ENCODE measurements at regions not wholly inside any gene's neighbourhood (a gene's known extent, or its start where the extent isn't known, plus 50 kb on each side); places are given as distances from the start of the nearest gene placed in this dataset.

DNA sequence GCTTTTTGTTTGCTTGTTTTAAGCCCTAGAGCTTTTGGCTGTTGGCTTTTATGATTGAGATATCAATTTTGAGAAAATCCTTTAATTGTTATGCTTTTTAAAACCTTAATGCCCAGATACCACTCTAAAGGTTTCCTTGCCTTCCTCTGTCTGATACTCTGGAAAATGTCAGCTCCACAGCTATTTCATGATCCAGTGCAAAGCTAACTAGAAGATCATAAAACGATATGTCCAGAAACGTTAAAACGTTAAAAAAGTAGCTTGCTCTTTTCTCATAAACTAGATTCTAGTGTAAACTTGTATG is 189.5 kb upstream of the TENT5A start:
- TF ChIP-seq CTCF (IDR thresholded peaks at IDR 0.05; ENCODE audit: extremely low read depth, insufficient read depth, missing control alignments) = no peak
- in situ Hi-C loops (cut with MboI; ENCODE audit: low pct_unique_long_range_greater_than_20kb, low sequenced_read_pairs, unreplicated experiment) = no loop called here
- no peak for DNase-seq (ENCODE audit: low spot score)

- no peak for DNase-seq (ENCODE audit: low spot score)
- in situ Hi-C loops (cut with MboI; ENCODE audit: low pct_unique_long_range_greater_than_20kb, low sequenced_read_pairs, unreplicated experiment) = no loop called here
- no peak for TF ChIP-seq CTCF (IDR thresholded peaks at IDR 0.05; ENCODE audit: extremely low read depth, insufficient read depth, missing control alignments)
Measured at GRCh38 chr6:81940451-81940985, 188.0 kb upstream of the TENT5A start.

DNA sequence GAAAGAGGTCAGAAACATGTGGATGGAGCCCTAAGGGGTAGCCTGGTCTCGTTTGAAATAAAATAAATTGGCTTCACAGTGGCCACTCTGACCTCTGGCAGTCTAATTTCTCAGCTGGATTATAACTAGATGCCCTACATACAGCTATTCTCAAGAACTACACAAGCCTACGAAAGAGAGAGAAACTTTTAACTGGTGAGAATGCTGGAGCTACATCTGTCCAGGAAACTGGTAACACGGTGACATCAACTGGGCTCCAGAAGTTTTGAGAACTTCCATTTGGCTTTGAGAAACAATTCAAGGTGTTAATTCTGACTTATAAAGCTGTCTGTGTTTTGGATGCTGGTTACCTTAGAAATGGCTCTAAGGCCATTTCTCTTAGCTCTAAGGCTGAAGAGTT is 187.3 kb upstream of the TENT5A start:
- TF ChIP-seq CTCF (IDR thresholded peaks at IDR 0.05; ENCODE audit: extremely low read depth, insufficient read depth, missing control alignments) = no peak
- in situ Hi-C loops (cut with MboI; ENCODE audit: low pct_unique_long_range_greater_than_20kb, low sequenced_read_pairs, unreplicated experiment) = no loop called here
- DNase-seq (ENCODE audit: low spot score) = no peak

GRCh38 chr6:81938991-81939732 is 186.7 kb upstream of the TENT5A start:
- DNase-seq (ENCODE audit: low spot score) = no peak
- in situ Hi-C loops (cut with MboI; ENCODE audit: low pct_unique_long_range_greater_than_20kb, low sequenced_read_pairs, unreplicated experiment) = no loop called here
- TF ChIP-seq CTCF (IDR thresholded peaks at IDR 0.05; ENCODE audit: extremely low read depth, insufficient read depth, missing control alignments) = no peak

DNA sequence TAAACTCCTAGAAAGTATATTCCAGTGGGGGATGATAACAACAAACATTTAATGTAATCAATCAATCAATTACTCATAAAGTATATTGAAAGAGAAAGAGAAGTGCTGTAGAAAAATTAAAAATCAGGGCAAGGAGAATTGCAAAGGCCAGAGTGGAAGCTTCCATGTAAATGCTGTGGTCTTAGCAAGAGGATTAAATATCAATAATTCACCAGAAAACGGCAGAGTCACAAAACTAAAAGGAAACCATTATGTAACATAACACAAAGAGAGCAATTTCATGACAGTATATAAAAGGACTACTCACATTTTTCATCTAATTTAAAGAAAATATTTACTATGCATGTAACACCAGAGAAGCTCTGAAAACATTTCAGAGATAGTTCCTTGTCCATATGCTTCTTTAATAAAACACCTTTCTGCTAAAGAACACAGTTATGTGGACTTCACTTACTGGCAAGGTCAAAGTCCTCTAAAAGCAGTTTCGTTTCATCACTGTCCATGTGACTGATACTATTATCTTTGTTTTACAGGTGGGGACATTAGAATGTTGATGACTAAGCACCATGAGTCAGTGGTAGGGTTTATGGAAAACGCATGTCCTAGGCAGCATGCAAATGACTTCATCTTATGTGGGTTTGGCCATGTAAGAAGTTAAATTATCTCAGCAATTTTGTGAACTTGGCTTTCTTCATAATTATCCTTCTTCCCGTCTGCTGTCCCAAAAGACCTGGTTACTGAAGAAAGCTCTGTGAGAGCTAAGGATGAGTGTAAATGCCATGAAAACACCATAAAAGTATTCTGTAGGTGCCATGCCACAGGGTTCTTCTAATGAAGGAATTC is 185.8 kb upstream of the TENT5A start:
- DNase-seq (ENCODE audit: low spot score) = no peak
- in situ Hi-C loops (cut with MboI; ENCODE audit: low pct_unique_long_range_greater_than_20kb, low sequenced_read_pairs, unreplicated experiment) = no loop called here
- no peak for TF ChIP-seq CTCF (IDR thresholded peaks at IDR 0.05; ENCODE audit: extremely low read depth, insufficient read depth, missing control alignments)

DNA sequence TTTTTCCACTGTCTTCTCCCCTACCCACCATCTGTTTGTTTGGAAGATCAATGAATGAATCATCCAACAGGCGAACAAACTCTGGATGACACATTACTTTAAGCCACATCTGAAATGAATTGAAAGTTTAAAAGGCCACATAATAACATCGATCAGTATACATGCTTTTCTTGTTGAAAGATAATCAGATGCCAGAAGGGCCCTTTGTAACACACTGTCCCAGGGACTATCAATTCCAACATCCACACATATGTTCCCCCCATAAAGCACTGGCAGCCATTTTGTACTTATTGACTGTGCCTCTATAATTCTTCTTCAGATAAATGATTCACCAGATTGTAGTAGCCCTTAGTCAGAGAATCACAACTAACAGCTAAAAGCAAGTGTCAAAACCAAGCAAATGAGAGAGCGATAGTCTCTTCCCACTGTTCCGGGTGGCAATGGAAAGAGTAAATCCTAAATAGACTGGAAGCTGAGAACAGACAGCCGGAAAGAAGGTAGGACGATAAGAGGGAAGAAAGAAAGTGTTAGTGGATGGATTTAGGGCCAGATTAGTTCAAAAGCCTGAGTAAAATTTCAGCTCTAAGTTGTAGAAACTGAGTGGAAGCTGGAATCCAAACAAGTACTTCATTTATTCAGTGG is 184.9 kb upstream of the TENT5A start:
- TF ChIP-seq CTCF (IDR thresholded peaks at IDR 0.05; ENCODE audit: extremely low read depth, insufficient read depth, missing control alignments) = no peak
- DNase-seq (ENCODE audit: low spot score) = no peak
- in situ Hi-C loops (cut with MboI; ENCODE audit: low pct_unique_long_range_greater_than_20kb, low sequenced_read_pairs, unreplicated experiment) = no loop called here
